NCI-H146 (cell line): ENCODE measurements at regions not wholly inside any gene's neighbourhood (a gene's known extent, or its start where the extent isn't known, plus 50 kb on each side); places are given as distances from the start of the nearest gene placed in this dataset.
"Not testable (repeated sequence)": the region's sequence is repeated elsewhere in the genome, so short reads cannot be mapped to it uniquely, and the experiment has no call there.

Experiments
- DNase-seq: peaks from one replicate; lab custom pipeline; 2025; lab: John Stamatoyannopoulos, UW

- no peak for DNase-seq
Measured at GRCh38 chr20:11686195-11686594, 231.5 kb upstream of the BTBD3 start.

DNA sequence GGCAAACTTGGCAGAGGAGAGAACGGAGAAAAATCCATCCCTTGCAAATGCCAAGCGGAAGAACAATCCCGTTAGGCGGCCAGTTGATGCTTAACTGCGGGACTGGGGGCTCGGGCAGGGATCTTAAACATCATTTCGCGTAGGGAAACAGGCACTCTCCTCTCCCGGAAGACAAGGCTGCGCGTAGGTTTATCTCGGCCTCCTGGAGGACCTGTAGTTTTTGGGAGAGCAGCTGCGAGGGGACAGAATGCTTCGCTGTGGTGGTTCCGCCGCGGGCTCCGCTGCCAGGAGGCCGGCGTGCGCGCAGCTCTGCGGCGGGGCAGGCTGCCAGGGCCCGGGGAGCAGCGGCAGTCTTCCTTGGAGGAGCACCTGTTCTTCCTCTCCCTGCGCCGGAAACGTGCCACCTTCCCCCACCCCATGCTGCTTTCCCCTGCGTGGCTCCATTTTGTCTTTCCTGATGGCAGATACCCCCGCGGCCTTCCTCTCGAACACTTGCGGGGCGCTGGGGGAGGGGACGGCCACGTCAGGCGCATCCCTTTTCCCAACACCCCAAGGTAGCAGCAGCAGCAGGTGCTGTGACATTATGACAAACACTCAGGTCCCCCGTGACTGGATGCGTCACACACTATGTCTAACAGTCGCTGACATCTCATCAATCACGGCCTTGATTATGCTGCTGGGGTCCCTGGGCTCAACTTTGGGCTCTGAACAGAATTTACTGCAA is 230.7 kb upstream of the BTBD3 start:
- DNase-seq: peak; percentile 74

DNA sequence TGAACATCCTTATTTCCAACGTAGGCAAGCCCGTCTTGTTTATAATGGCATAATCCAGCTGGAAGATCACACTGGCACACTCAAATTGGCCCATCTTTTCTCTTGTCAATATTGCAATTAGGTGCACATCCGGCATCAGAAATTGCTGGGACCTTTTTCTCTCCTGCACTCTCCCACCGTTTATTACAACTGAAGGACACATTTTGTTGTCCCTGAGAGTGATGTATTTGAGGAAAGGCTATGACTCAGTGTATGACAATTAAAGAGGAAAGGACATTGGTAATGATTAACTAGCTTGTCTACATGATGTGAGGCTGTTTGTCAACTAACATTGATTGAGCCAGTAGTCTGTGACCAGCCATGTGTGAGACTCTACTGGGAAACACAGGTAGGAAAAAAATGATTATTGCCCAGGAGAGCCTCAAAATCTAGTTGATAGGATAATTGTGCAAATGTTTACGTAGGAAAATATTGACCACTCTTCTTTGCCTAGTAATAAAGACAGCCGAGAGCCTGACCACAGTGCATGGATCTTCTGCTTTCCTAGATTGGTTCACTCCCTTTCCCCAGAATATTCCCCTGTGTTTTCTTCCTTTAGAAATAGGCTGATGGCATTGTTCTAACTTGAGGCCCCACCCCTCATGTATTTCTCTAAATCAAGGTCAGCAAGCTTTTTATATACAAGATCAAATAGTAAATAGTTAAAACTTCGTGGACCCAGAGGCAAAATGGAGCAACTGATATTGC is 230.0 kb upstream of the BTBD3 start:
- DNase-seq: peak; percentile 82

DNA sequence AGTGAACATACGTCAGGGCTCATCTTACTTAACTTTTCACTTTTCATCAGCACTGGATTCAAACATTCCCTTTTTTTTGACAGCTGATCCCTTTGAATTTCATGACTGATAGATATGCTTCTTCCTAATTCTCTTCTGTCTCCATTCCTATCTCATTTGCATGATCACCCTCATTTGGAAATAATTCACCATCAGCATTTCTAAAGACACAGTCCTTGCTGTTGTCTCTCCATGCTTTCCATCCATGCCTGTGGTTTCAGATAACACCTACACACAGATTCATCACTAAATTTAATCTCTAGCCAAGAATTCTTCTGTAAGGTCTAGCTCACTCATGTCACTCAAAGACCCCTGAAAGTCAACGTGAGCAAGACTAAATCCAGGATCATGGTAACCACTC is 228.4 kb upstream of the BTBD3 start:
- no peak for DNase-seq

GRCh38 chr20:11691766-11692165 is 225.9 kb upstream of the BTBD3 start:
- DNase-seq: no peak

DNA sequence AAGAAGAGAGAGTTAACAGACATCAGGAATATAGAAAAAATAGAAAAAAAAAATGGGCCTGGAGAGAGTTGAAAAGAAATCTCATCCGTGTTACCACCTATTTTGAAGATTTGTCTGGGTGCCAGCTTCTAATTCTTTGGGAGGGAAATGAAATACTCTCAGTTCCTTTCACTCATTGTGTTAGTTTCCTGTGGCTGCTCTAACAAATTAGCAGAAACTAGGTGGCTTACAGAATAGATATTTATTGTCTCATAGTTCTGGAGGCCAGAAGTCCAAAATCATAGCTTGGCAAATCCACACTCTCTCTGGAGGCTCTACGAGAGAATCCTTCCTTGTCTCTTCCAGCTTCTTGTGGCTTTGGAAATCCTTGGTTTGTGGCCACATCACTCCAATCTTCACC is 225.1 kb upstream of the BTBD3 start:
- DNase-seq: no peak

DNA sequence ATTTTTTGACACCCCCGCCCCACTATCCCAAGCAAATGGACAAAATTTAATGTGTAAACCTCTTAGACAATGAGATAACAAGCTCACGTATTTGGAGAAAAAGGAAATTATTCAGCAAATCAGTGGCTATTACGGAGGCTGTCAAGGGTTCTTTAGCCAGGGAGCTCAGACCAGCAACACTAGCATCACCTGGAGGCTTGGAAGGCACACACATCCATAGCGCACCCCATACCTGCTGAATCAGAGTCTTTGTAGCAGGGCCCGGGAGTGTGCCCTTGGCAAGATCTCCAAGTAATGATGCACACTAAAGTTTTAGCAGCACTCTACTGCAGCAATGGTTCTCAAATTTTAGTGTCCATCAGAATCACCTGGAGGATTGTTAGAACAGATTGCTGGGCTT is 223.2 kb upstream of the BTBD3 start:
- DNase-seq: no peak

- DNase-seq: no peak
Measured at GRCh38 chr20:11697055-11697454, 220.6 kb upstream of the BTBD3 start.

- DNase-seq: no peak
Measured at GRCh38 chr20:11697646-11698045, 220.0 kb upstream of the BTBD3 start.

- DNase-seq: no peak
Measured at GRCh38 chr20:11698124-11698523, 219.6 kb upstream of the BTBD3 start.

DNA sequence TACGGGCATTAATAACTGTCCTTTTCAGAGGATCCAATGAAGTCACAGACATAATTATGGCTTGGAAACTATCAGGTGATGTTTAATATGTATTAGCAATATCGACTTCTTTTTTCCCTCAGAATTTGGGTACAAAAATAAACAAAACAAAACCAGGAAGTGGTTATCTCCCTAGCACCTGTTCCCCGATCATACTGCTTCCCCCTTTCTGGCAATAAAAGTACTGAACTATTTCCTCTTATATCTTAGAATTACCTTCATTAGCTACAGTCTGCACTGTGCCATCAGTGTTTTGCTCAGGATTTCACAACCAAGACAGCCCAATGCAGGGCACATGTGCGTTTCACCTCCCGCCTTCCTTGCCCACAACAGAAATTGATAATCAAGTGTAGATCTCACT is 216.9 kb upstream of the BTBD3 start:
- no peak for DNase-seq

GRCh38 chr20:11702721-11703518 is 214.8 kb upstream of the BTBD3 start:
- peak; percentile 97 for DNase-seq

GRCh38 chr20:11705512-11705911 is 212.2 kb upstream of the BTBD3 start:
- no peak for DNase-seq

GRCh38 chr20:11708223-11708622 is 209.5 kb upstream of the BTBD3 start:
- DNase-seq: not testable (repeated sequence)

- DNase-seq: no peak
Measured at GRCh38 chr20:11711214-11711613, 206.5 kb upstream of the BTBD3 start.

DNA sequence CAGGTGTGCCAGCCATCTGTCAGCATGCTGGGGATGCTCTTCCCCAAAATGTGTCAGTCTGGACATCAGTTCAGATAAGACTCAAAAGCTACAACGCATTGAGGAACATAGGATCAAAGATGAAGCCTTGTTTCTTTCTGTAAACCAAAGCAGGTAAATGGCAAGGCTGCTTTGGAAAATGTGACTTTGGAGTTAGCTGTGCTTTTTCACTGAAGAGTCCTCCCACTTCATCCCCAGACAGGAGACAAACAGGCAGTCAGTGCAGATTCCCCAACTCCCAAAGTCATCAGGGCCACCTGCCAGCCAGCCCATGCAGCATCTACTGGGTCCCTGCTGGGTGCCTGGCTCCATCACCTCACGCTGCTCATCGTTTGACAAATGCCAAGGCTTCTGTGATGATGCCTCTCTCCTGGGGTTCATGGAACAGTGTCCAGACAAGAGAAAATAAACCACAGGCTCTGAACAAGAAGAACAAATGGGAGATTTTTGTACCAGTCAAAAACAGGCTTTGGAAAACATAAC is 205.0 kb upstream of the BTBD3 start:
- DNase-seq: peak; percentile 80

- DNase-seq: no peak
Measured at GRCh38 chr20:11714886-11715285, 202.8 kb upstream of the BTBD3 start.

DNA sequence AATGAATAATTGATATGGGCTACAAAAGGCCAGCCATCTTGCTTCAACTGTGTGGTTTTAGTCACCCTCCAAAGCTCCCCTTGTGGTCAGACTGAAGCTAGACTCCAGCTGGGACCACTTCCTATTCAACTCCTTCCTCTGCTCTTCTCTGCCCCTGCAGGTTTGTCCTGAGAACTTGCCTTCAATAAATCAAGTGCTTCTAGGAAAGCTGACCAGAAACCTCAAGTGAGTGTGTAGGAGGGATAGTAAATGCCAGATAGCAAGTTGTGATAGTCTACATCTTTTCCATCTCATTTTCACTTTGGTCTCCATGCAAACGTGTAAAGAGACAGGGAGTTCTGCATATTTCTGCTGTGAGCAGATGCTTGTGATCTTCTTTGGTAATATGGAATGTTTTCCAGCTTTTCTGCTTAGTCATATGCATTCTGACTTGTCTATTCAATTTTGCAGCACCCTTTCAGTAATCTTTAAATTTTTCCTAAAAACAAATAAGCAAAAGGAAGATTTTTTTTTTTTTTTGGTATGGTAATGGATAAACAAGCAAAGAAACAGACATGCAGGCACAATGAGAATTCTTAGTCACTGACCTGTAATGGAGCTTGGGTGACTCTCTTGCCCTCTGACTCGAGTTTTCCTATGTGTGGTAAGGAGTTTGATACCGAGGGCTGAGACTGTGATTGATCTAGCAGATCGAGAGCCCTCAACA is 201.3 kb upstream of the BTBD3 start:
- peak; percentile 74 for DNase-seq

GRCh38 chr20:11716945-11717248 is 200.8 kb upstream of the BTBD3 start:
- DNase-seq: no peak

DNA sequence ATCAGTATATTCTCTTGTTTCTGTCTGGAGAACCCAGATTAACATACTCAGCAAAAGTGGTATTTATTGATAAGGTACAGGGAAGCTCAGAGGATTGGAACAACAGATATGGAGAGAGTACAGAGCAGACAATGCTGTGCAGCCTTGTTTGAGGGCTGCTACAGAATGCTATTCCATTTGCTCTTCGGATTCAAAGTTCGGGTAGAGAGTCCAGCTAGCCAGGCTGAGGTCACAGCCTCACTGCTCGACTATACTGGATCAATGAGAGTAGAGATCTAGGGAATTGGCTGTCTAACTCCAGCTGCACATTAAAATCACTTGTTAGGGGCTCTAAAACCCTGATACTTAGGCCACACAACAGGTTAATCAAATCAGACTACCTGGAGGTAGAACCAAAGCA is 200.1 kb upstream of the BTBD3 start:
- no peak for DNase-seq

- DNase-seq: no peak
Measured at GRCh38 chr20:11718474-11719094, 199.1 kb upstream of the BTBD3 start.

GRCh38 chr20:11719153-11719552 is 198.5 kb upstream of the BTBD3 start:
- peak; percentile 46 for DNase-seq
